HG02973 (cell line): ENCODE measurements at regions not wholly inside any gene's neighbourhood (a gene's known extent, or its start where the extent isn't known, plus 50 kb on each side); places are given as distances from the start of the nearest gene placed in this dataset.
"Not testable (repeated sequence)": the region's sequence is repeated elsewhere in the genome, so short reads cannot be mapped to it uniquely, and the experiment has no call there.

ENCODE experiments used
- ATAC-seq: cut with Tn5 transposase; IDR thresholded peaks from one replicate; pipeline ENCODE4 v1.9.1; 2021; ENCODE audit warnings: moderate library complexity; ENCODE audit not compliant: unreplicated experiment

DNA sequence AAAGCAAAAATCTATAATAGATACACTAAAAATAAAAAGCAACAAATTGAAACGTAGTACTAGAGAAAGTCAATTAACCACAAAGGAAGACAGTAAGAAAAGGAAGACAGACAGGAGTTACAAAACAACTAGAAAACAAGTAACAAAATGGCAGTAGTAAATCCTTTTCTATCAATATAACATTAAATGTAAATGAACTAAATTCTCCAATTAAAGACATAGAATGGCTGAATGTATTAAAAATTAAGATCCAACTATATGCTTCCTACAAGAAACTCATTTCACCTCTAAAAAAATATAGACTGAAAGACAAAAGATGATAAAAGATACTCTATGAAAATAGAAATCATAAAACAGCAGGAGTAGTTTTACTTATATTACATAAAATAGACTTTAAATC lies 79.1 kb downstream of the CTH start:
- ATAC-seq: no peak

DNA sequence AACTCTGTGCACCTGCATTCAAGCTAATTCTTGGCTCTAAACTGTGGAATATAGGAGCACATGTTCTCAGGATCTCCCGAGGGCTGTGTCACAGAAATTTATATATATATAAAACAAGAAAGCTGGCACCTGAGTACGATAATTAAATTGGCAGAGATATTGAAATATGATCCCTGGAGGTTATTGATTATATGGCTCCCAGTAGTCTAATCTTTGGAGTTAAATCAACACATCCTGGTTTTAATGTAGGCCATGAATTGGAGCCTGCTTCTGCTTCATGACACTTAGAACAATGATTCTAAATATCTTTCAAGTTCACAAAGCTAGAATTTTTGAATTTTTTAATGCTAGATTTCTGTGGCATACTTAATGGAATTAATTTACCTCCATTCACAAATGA lies 84.3 kb downstream of the CTH start:
- ATAC-seq: no peak

DNA sequence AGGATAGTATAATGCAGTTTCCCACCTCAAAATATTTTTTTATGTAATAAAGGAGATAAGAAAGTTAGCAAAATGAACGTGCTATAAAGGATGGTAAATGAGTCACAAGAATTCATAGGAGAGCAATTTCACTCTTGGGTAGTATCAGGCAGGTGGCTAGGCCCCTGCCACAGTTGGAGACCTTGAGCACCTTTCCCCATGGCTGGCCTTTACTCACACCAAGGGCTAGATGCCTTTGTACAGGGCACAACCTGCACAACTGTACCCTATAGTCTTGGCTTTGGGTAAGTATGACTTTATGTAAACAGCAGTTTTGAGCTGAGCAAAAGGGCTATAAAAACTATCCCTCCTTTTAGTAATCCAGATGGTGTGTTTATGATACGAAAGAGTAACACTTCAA lies 85.1 kb downstream of the CTH start:
- no peak for ATAC-seq

DNA sequence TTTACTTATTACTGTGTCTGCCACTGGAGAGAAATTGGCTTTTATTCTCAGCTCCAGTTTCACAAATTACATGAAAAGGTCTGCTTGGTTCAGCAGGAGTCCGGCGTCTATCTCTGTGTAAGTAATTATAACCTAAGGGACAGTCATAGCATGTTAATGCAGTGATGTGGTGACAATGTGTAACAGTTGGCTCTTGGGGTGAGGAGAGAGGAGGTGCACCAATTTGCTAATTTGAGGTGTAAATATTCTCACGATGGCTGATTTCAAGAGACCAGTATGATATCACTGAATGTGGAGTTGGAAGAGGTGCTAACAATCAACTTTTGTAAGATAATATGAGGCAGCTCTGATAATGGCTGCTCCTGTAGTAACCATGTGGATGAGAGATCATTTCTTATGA lies 86.1 kb downstream of the CTH start:
- ATAC-seq: no peak

DNA sequence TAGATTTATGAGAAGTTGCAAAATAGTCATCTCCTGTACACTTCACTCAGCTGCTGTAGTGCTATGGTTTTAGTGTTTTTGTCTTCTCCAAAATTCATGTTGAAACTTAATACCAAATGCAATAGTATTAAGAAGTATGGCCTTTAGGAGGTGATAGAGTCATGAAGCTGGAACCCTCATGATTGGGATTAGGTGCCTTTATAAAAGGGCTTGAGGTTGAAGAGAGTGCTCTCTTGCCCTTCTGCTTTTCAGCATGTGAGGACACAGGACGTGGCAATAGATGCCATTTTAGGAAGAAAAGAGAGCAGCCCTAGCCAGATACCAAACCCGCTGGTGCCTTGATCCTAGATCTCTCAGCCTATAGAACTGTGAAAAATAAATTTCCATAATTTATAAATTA lies 87.6 kb downstream of the CTH start:
- no peak for ATAC-seq

DNA sequence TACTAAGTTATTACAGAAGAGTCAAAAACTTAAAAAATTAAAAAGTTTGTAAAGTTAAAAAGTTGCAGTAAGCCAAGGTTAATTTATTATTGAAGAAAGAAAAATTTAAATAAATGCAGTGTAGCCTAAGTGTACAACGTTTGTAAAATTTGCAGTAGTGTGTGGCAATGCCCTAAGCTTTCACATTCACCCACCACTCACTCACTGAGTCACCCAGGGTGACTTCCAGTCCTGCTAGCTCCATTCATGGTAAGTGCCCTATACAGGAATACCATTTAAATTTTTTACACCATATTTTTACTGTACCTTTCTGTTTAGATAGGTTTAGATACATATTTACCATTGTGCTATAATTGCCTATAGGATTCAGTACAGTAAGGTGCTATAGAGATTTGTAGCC lies 88.6 kb downstream of the CTH start:
- ATAC-seq: no peak

DNA sequence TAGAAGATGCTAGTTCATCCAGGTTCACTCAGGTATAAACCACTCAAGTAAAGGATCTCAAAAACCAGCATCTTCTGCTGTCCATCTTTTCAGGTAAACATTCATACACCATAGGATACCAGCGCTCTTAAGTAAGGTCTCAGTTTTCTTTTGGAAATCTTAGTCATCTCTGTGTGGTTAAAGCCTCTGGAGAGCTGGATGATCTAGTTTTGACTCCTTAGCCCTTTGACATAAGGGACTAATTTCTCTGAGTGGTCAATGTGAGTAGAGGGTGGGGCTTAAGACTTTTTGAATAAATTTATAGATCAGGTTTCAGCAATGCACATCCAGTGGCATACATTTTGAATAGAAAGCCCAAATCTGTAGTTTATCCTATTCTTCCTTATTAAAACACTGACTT lies 92.3 kb downstream of the CTH start:
- no peak for ATAC-seq

DNA sequence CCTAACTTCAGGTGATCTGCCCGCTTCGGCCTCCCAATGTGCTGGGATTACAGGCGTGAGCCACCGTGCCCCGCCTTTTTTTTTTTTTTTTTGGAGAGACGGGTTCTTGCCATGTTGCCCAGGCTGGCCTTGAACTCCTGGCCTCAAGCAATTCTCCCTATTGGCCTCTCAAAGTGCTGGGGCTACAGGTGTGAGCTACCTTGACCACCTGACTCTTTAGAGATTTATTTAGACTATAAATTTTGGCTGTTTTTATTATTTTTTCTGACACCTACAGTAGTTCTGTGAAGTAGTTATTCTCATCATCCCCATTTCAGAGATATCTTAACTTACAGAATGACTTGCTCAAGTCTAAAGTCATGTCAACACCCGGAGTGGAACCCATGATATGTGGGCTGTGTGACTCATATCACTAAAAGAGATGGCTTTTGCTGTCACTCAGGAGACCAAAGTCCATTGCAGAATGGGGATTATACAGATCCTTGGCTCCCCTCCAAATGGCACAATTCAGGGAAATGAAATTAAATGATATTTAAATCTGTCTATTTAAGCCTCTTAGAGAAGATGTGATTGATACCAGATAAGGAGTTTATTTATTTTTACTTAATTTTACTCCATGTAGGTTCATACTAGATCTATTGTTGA lies 93.2 kb downstream of the CTH start:
- ATAC-seq: peak; percentile 99

DNA sequence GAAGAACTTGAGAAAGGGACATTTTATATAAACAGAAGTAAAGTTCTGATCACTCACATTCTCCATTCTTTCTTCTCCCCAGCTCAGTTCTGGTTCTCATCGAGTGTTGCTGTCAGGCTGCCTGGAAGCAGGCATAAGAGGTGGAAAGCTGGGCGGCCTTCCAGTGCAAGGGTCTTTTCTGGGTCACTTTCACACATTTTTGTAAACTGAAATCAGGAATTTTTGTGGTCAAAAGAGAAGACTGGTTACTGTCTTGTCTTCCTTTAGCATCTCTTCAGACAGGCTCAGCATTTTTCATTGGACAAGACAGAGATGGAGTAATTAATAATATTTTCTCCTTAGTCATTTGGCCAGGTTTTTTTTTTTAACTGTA lies 93.7 kb downstream of the CTH start:
- ATAC-seq: peak; percentile 29

DNA sequence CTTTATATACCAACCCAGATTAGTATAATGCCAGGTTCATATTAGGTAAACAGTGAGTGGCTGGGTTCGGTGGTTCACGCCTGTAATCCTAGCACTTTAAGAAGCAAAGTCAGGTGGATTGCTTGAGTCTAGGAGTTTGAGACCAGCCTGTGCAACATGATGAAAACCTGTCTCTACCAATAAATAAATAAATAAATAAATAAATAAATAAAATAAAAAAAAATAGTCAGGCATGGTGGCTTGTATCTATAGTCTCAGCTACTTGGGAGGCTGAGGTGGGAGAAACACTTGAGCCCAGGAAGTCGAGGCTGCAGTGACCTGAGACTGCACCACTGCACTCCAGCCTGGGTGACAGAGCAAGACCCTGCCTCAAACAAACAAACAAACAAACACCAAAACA lies 96.9 kb downstream of the CTH start:
- not testable (repeated sequence) for ATAC-seq

DNA sequence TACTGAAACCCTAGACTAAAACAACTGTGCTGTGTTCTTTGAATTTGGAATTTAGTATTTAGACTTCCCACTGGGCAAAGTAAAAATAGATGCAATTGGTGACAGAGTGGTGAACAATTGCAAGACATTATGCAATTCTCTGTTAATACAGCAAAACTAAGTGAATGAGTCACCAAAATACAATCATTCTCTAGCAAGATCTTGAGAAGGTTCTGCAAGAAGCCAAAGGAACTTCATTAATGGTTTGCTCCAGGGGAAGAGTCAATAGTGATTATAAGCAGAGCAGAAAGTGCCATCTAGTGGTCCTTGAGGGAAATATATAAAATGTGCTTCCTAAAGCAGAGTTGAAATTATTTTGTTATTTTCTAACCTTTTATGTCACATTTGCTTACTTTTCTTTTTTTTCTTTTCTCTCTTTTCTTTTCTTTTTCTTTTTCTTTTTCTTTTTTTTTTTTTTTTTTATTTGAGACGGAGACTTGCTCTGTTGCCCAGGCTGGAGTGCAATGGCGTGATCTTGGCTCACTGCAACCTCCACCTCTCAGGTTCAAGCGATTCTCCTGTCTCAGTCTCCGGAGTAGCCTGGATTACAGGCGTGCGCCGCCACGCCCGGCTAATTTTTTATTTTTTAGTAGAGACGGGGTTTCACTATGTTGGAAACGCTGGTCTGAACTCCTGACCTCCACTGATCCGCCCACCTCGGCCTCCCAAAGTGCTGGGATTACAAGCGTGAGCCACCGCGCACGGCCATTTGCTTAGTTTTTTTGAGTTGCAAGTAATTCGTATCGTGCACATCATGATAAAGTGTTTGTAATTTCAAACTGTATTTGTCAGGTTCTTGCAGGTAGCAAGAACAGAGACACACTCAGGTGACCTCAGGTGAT lies 99.2 kb downstream of the CTH start:
- ATAC-seq: peak; percentile 91

DNA sequence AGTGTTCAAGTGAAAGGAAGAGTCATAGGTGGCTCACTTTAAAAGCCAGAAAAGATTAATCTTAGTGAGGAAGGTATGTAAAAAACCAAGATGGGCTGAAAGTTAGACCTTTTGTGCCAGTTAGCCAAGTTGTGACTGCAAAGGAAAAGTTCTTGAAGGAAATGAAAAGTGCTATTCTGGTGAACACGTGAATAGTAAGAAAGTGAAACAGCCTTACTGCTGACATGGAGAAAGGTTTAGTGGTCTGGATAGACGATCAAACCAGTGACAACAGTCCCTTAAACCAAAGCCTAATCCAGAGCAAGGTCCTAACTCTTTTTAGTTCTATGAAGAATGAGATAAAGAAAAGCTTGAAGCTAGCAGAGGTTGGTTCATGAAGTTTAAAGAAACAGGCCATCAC lies 106.4 kb downstream of the CTH start:
- peak; percentile 56 for ATAC-seq

DNA sequence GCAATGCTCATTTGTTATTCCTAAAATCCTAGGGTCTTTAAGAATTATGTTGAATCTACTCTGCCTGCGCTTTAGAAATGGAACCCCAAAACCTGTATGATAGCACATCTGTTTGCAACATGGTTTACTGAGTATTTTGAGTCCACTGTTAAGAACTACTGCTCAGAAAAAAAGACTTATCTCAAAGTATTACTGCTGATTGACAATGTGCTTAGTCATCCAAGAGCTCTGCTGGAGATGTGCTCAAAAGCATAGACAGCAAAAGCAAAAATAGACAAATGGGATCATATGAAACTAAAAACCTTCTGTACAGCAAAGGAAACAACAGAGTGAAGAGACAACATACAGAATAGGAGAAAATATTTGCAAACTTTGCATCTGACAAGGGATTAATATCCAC lies 107.0 kb downstream of the CTH start:
- no peak for ATAC-seq

DNA sequence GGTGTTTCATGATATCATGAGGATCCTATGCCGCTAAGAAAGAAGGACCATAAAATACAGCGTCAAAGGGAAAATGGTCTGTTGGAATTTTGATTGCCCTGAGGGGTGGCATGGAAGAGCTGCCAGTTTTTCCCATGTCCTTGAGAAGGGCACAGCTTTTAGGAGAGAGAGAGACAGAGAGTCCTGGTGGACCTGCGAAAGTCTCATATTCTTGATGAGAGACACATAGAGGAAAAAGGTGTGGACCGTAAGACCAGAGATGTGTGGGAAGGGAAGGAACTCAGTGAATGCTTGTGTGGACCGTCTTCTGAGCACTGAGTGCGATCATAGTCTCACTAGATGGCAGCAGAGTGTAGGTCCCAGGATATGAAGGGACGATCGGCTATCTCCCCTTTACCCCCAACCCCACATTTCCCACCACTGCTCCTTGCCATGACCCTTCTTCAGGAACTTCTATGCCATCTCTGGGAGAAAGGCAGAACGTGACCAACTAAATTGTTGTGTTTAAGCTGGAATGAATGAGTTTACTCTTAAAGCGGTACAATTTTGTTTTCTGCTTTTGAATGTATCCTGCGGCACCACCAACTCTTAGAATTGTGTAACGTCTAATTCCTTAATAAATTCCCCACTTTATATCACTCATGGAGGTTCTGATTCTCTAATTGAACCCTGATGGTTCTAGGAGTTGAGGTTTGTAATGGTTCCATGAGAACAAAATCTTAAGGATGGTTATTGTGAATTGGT lies 117.7 kb downstream of the CTH start:
- ATAC-seq: peak; percentile 66

DNA sequence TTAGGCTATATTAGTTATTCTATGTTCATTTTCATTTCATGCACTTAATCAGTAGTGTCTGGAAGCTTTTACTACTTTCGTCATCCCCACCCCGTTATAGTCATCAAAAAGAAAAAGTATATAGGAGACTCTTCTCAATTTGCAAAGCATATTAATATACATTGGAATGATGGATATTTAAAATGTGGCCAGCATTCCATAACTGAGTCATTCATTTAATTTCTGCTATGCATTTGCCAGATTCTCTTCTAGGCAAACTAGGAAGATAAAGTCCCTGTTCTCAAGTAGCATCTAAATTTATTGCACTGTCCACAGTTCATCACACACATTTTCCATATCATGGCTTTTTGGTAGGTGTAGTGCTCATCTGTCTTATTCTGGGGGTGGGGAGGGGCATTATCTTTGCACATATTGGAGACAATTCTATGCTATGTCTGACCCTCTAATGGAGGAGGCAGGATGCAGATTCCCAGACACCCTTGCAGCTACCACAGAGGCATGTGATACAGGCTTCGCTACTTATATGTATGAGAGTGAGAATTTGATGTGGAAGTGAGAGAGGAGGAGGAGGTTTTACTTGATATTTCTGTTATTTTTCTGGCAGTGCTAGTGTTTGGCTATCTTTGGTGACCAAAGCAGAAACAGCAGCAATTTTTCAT lies 125.8 kb downstream of the CTH start:
- no peak for ATAC-seq

DNA sequence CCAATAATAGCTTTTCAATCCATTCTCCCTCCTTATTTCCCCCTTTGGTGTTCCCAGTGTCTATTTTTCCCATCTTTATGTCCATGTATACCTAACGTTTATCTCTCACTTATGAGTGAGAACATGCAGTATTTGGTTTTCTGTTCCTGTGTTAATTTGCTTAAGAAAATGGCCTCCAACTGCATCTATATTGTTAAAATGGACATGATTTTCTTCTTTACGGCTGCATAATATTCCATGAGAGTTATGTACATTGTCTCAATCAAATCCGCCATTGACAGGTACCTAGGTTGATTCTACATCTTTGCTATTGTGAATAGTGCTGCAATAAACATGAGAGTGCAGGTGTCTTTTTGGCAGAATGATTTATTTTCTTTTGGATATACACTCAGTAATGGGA lies 126.7 kb downstream of the CTH start:
- no peak for ATAC-seq

DNA sequence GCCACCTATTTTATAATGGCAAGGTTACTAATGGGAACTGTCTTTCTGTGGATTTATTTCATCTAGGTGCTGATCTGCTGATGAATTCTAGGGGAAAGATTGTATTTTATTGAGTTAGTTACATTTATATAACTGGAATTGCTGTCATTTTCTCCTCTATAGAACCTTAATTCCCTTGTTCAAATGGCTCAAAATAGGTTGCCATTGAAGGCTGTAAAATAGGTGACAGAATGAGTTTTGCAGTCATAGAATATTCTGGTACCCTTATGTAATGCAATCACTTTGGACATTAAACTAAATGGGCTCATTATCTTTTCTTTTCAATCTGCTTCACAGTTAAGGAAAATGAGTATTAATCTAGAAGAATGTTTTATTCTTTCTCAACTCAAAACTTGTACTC lies 131.0 kb downstream of the CTH start:
- no peak for ATAC-seq

DNA sequence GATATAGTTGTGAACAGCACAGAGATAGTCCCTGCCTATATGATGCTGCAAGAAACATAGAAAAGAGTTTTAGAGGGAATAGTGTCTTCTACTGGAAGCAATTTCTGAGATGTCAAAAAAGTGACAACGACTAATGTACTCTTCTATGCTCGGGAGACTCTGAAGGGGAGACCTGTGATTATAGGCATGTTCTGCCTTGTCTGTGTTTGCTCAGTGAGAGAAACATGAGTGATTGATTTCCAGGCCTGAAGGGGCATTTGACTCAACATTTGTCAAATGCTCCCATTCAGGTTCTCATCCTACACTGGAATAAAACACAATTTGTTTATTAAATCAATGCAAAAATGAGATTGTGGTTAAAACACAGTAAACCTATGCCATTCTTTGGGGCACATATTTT lies 131.8 kb downstream of the CTH start:
- ATAC-seq: no peak

DNA sequence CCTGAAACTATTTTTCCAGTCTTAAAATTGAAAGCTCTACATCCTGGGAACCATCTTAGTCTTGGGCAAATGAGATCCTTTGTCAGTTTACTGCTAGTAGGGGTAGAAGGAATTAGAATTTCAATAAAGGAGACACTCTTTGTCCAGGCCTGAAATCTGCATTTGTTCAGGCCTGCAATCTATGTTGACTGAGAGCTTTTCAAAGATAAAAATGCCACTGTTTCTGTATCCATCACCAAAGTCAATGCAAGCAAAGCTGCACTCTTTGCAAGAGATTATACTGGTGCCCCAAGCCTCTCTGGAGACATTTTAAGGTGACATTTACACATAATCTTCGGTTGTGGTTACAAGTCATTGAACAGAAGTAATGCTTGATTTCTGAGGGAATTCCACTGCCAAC lies 135.7 kb downstream of the CTH start:
- ATAC-seq: no peak

DNA sequence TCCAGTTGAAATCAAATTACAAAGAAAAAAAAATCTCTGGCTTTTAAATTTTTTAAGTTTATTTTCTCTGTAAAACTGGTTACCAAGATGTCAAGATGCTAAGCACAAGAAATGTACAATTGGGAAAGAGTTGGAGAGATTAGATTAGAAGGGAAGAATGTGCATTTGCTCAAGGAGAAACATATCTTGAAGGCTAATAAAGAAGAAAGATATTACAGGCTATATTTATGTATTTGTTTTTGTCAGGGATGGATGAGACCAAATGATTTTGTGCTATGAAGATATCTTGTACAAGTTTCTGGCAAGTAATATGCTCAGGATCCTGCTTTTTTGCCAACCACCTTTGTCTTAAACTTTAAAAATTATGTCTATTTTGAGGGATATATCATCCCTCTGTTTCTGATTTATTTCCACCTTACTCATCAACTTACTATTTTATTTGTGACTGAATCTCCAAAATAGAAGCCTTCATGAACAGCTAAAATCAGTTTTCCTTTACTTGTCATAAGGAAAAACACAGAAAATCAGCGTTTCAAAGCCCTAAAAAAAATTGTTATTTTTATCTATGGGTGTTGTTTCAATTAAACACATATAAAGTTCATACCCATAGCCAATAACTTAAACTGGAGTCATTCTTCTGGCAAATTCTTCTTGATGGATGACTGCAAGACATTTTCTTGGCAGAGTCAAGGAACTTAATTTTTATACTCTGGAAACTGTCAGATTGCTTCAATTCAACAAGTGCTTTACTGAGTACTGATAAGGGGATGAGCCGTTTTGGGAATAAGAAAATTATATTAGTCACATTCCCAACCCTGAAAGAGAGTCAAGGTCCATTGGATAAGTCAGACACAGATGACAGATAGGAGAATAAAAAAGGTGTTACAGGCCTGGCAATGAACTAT lies 141.8 kb downstream of the CTH start:
- ATAC-seq: no peak
